ENCODE measurements at regions not wholly inside any gene's neighbourhood (a gene's known extent, or its start where the extent isn't known, plus 50 kb on each side); places are given as distances from the start of the nearest gene placed in this dataset.

GRCh38 chr11:44409558-44410236, 99.8 kb upstream of the ALX4 start:
- TF ChIP-seq GABPA (IDR thresholded peaks at IDR 0.05; ENCODE audit: low read depth) (no peak), CTCF (IDR thresholded peaks at IDR 0.05; ENCODE audit: insufficient read depth, low read length) (no peak), REST (IDR thresholded peaks at IDR 0.05; ENCODE audit: insufficient replicate concordance, low read depth) (no peak), POLR2AphosphoS5 (IDR thresholded peaks at IDR 0.05; ENCODE audit: low read depth) (no peak), SPI1 (IDR thresholded peaks at IDR 0.05; ENCODE audit: borderline replicate concordance, low read depth) (no peak)

All from HL-60 (cell line).